Thyroid gland (tissue), 4 donors: ENCODE measurements at regions not wholly inside any gene's neighbourhood (a gene's known extent, or its start where the extent isn't known, plus 50 kb on each side); places are given as distances from the start of the nearest gene placed in this dataset.
"Not testable (repeated sequence)": the region's sequence is repeated elsewhere in the genome, so short reads cannot be mapped to it uniquely, and the experiment has no call there.

ENCODE experiments used
- DNase-seq, 2 donors: peaks; one replicate each; pipeline ENCODE4 v3.0.0-alpha.2; 2019
- H3K27ac ChIP-seq, 3 donors: fragments of 200-600 bp; sonication (generic); 1 replicate in 2 of 3; 2 replicates in 1 of 3; pipeline ENCODE4 v1.5.1; 2016 to 2019; ENCODE audit warnings: mild to moderate bottlenecking in 1 of 3, moderate library complexity in 1 of 3
- H3K27me3 ChIP-seq: fragments of 200-600 bp; sonication (generic); one replicate; pipeline ENCODE4 v1.5.1; 2019
- H3K36me3 ChIP-seq, 2 donors: fragments of 200-600 bp; sonication (generic); one replicate each; pipeline ENCODE4 v1.5.1; 2016 to 2019
- H3K4me1 ChIP-seq, 2 donors: fragments of 200-600 bp; sonication (generic); one replicate each; pipeline ENCODE4 v1.5.1; 2017 to 2019
- H3K4me3 ChIP-seq, 3 donors: fragments of 200-600 bp; sonication (generic); replicated peaks in 1 of 3; 1 replicate in 2 of 3; 2 replicates in 1 of 3; pipeline ENCODE4 v1.5.1; 2016; ENCODE audit warnings: mild to moderate bottlenecking in 1 of 3
- H3K9me3 ChIP-seq: fragments of 200-600 bp; sonication (generic); one replicate; pipeline ENCODE4 v1.5.1; 2017
- CTCF ChIP-seq, 6 experiments: fragments of 200-600 bp in 3 of 6; fragments of 450-650 bp in 3 of 6; sonication (generic) in 3 of 6; IDR thresholded peaks; one replicate each; pipeline ENCODE4 v1.5.1; 2016 to 2019; ENCODE audit warnings: antibody characterized with exemption in 6 of 6, mild to moderate bottlenecking in 2 of 6, inconsistent platforms in 1 of 6, moderate library complexity in 1 of 6
- POLR2A ChIP-seq, 2 donors: fragments of 450-650 bp; IDR thresholded peaks; one replicate each; pipeline ENCODE4 v1.6.1; 2017; ENCODE audit warnings: antibody characterized with exemption in 2 of 2, mild to moderate bottlenecking in 2 of 2, moderate library complexity in 1 of 2
- WGBS, 2 donors: methylation state at CpG; one replicate each; pipeline ENCODE4 v1.1.5; 2017; 5-methylcytosine and 5-hydroxymethylcytosine counted together
- intact Hi-C: fragments of 100-400 bp; cut with DNase I; formaldehyde crosslinking; loops from one replicate; pipeline ENCODE4 v1.15.1; 2023

DNA sequence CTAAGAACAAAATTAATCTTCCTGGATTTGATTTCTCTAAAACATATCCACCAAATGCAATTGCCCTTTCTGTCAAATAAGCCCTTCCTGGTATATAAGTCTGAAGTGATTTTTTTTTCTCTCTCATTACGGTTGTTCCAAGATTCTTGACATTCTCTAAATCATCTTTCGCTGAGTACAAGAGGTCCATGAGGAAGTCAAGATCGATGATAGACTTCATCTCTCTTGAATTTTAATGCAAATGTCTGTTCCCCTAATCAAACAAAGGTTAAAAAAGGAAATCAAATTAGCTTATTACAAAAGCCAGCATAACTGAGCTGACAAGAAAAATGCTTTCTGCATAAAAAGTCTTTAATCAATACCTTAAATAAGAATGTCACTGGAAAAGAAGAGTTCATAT lies 77.4 kb upstream of the ITGB1 start:
- intact Hi-C loops: no loop called here
- Histone ChIP-seq H3K9me3 (no peaks in the 10 kb centered on the region), H3K36me3 (no peaks in the 10 kb centered on the region), H3K27ac (no peak overlapping the region), H3K4me3 (no peak overlapping the region), H3K27me3 (no peaks in the 10 kb centered on the region), H3K4me1 (no peaks in the 10 kb centered on the region)
- WGBS, 2 donors: 82 to 83% methylated on average over 3 of the region's 3 CpGs
- no peak for TF ChIP-seq POLR2A (IDR thresholded peaks at IDR 0.05)
- no peak for TF ChIP-seq CTCF (IDR thresholded peaks at IDR 0.05)
- no peak for DNase-seq

GRCh38 chr10:33034931-33035330 lies 76.9 kb upstream of the ITGB1 start:
- 84 to 100% methylated on average over 1 of the region's 1 CpG for WGBS, 2 donors
- H3K36me3 ChIP-seq: no peaks in the 10 kb centered on the region
- no peak overlapping the region for H3K4me3 ChIP-seq
- intact Hi-C loops: no loop called here
- H3K9me3 ChIP-seq: no peaks in the 10 kb centered on the region
- no peak for DNase-seq
- no peak overlapping the region for H3K27ac ChIP-seq
- TF ChIP-seq POLR2A (IDR thresholded peaks at IDR 0.05) (no peak), CTCF (IDR thresholded peaks at IDR 0.05) (no peak)
- no peaks in the 10 kb centered on the region for H3K27me3 ChIP-seq
- H3K4me1 ChIP-seq: no peaks in the 10 kb centered on the region

DNA sequence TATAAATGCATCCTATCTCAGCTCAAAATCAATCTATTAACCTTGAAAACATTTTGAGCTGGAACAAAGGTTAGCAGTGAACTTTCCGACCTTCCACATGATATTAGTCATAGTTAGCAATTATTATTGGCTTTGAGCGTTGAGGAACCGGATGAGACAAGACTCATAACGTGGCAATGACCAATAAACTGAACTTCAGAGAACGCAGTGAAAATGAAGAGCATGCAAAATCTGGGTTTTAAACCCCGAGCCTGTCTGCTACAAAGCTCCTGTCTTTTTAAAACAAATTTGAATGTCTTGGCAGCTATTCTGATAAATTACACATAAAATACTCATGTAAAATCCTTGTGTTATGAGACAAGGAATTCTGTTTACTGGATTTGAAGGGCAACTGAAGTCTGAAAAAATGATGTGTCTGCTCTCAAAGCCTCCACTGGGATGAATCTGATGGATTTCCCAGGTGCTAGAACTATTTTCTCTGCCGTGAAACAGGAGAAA lies 74.7 kb upstream of the ITGB1 start:
- Histone ChIP-seq H3K4me1 (no peaks in the 10 kb centered on the region), H3K27ac (no peak overlapping the region), H3K27me3 (no peaks in the 10 kb centered on the region), H3K36me3 (no peaks in the 10 kb centered on the region), H3K9me3 (no peaks in the 10 kb centered on the region), H3K4me3 (no peak overlapping the region)
- intact Hi-C loops: no loop called here
- TF ChIP-seq CTCF (IDR thresholded peaks at IDR 0.05) (no peak), POLR2A (IDR thresholded peaks at IDR 0.05) (no peak)
- 78% methylated on average over 7 of the region's 7 CpGs for WGBS, 2 donors
- no peak for DNase-seq

GRCh38 chr10:33031815-33032653 lies 74.0 kb upstream of the ITGB1 start:
- no peaks in the 10 kb centered on the region for H3K4me1 ChIP-seq
- 84 to 87% methylated on average over 5 of the region's 5 CpGs for WGBS, 2 donors
- intact Hi-C loops: no loop called here
- H3K4me3 ChIP-seq: no peak overlapping the region
- no peaks in the 10 kb centered on the region for H3K9me3 ChIP-seq
- H3K36me3 ChIP-seq: no peaks in the 10 kb centered on the region
- TF ChIP-seq CTCF (IDR thresholded peaks at IDR 0.05) (no peak), POLR2A (IDR thresholded peaks at IDR 0.05) (no peak)
- H3K27me3 ChIP-seq: no peaks in the 10 kb centered on the region
- no peak for DNase-seq
- no peak overlapping the region for H3K27ac ChIP-seq

- no peak for TF ChIP-seq POLR2A (IDR thresholded peaks at IDR 0.05)
- TF ChIP-seq CTCF (IDR thresholded peaks at IDR 0.05): no peak
- intact Hi-C loops: no loop called here
- H3K4me1 ChIP-seq: no peaks in the 10 kb centered on the region
- H3K27ac ChIP-seq: no peak overlapping the region
- H3K4me3 ChIP-seq: no peak overlapping the region
- DNase-seq: no peak
- WGBS, 2 donors: 93 to 95% methylated on average over 5 of the region's 5 CpGs
- no peaks in the 10 kb centered on the region for H3K36me3 ChIP-seq
- no peaks in the 10 kb centered on the region for H3K27me3 ChIP-seq
- no peaks in the 10 kb centered on the region for H3K9me3 ChIP-seq
Measured at GRCh38 chr10:33031171-33031570, 73.1 kb upstream of the ITGB1 start.

- 95 to 97% methylated on average over 5 of the region's 5 CpGs for WGBS, 2 donors
- intact Hi-C loops: not testable (repeated sequence)
Measured at GRCh38 chr10:33028515-33028914, 70.5 kb upstream of the ITGB1 start.

More at GRCh38 chr10:33028515-33028914, 70.5 kb upstream of the ITGB1 start:
- H3K4me1 ChIP-seq, H3K4me3 ChIP-seq, H3K27me3 ChIP-seq, H3K9me3 ChIP-seq, H3K27ac ChIP-seq, H3K36me3 ChIP-seq, DNase-seq: not testable (repeated sequence)
